IMR-90 (cell line): ENCODE measurements at regions not wholly inside any gene's neighbourhood (a gene's known extent, or its start where the extent isn't known, plus 50 kb on each side); places are given as distances from the start of the nearest gene placed in this dataset.

Experiments
- ATAC-seq: fragments of 200-7000 bp; cut with Tn5 transposase; 2 replicates; pipeline ENCODE4 v1.9.1; 2020; ENCODE audit warnings: low read depth, mild to moderate bottlenecking, moderate library complexity
- BruUV-seq: library from RNA; stranded (reverse); fragments of 400-500 nt; replicated peaks from 2 replicates; lab custom pipeline; 2021; lab: Mats Ljungman, UMichigan
- CTCF ChIA-PET: fragments of 300-600 bp; formaldehyde crosslinking; extraction: SDS; loops from one replicate; lab custom pipeline; 2021; ENCODE audit warnings: antibody characterized with exemption; lab: Yijun Ruan, JAX
- POLR2A ChIA-PET: fragments of 300-600 bp; sonication (Branson Sonifier 250); formaldehyde crosslinking; loops from one replicate; lab custom pipeline; 2022; ENCODE audit warnings: antibody characterized with exemption; ENCODE audit not compliant: unreplicated experiment; lab: Charles Lee
- DNase-seq: peaks from one replicate; pipeline ENCODE4 v3.0.0; 2013
- H2AFZ ChIP-seq: replicated peaks from 2 replicates; pipeline ENCODE3; 2013; ENCODE audit warnings: low read length, mild to moderate bottlenecking; ENCODE audit not compliant: poor library complexity
- H2AK5ac ChIP-seq: 2 replicates; pipeline ENCODE4 v1.6.1; 2013; ENCODE audit warnings: low read depth, low read length, inconsistent platforms
- H2AK9ac ChIP-seq: replicated peaks from 2 replicates; pipeline ENCODE3; 2013; ENCODE audit warnings: mild to moderate bottlenecking, low read depth, low read length, moderate library complexity; ENCODE audit not compliant: poor library complexity
- H2BK120ac ChIP-seq: 2 replicates; pipeline ENCODE4 v1.6.1; 2013; ENCODE audit warnings: low read depth, low read length, inconsistent platforms
- H2BK15ac ChIP-seq: 3 replicates; pipeline ENCODE4 v1.6.1; 2013; ENCODE audit warnings: low read depth, low read length, inconsistent platforms
- H2BK20ac ChIP-seq: 2 replicates; pipeline ENCODE4 v1.6.1; 2013; ENCODE audit warnings: low read depth, mild to moderate bottlenecking, inconsistent platforms, low read length, moderate library complexity
- H2BK5ac ChIP-seq: 2 replicates; pipeline ENCODE4 v1.6.1; 2013; ENCODE audit warnings: mild to moderate bottlenecking, low read depth, low read length, inconsistent platforms; ENCODE audit not compliant: poor library complexity, severe bottlenecking
- H3K14ac ChIP-seq: replicated peaks from 2 replicates; pipeline ENCODE4 v1.6.1; 2013; ENCODE audit warnings: low read depth, low read length, inconsistent platforms
- H3K18ac ChIP-seq: 2 replicates; pipeline ENCODE4 v1.6.1; 2013; ENCODE audit warnings: low read depth, low read length, control low read depth
- H3K23ac ChIP-seq: 2 replicates; pipeline ENCODE4 v1.6.1; 2013; ENCODE audit warnings: low read depth, low read length, inconsistent platforms
- H3K27ac ChIP-seq: 2 replicates; pipeline ENCODE4 v1.5.1; 2013; ENCODE audit warnings: mild to moderate bottlenecking, control low read depth, low read length; ENCODE audit not compliant: insufficient read depth
- H3K27me3 ChIP-seq: 2 replicates; pipeline ENCODE4 v1.6.1; 2013; ENCODE audit warnings: low read length; ENCODE audit not compliant: control insufficient read depth, insufficient read depth
- H3K36me3 ChIP-seq: 2 replicates; pipeline ENCODE4 v1.6.1; 2013; ENCODE audit warnings: low read length, mixed read lengths; ENCODE audit not compliant: control insufficient read depth, insufficient read depth
- H3K4ac ChIP-seq: 2 replicates; pipeline ENCODE4 v1.6.1; 2013; ENCODE audit warnings: low read depth, low read length, inconsistent platforms
- H3K4me1 ChIP-seq: 2 replicates; pipeline ENCODE4 v1.6.1; 2013; ENCODE audit warnings: low read length, mixed read lengths; ENCODE audit not compliant: control insufficient read depth, insufficient read depth
- H3K4me2 ChIP-seq: 2 replicates; pipeline ENCODE4 v1.6.1; 2013; ENCODE audit warnings: low read depth, mild to moderate bottlenecking, control low read depth, low read length, moderate library complexity
- H3K4me3 ChIP-seq: 2 replicates; pipeline ENCODE4 v1.5.1; 2013; ENCODE audit warnings: low read depth, mild to moderate bottlenecking, control low read depth, low read length, moderate library complexity; ENCODE audit not compliant: insufficient read depth
- H3K56ac ChIP-seq: 2 replicates; pipeline ENCODE4 v1.6.1; 2013; ENCODE audit warnings: low read length, inconsistent platforms; ENCODE audit not compliant: insufficient read depth; ENCODE audit errors: extremely low read depth
- H3K79me1 ChIP-seq, 2 experiments: 2 replicates each; pipeline ENCODE4 v1.6.1; 2013; ENCODE audit warnings: low read length in 2 of 2, inconsistent platforms in 1 of 2, low read depth in 1 of 2
- H3K9ac ChIP-seq: 2 replicates; pipeline ENCODE4 v1.6.1; 2013; ENCODE audit warnings: low read depth, low read length, control low read depth
- H3K9me1 ChIP-seq: 2 replicates; pipeline ENCODE4 v1.6.1; 2013; ENCODE audit warnings: low read length, inconsistent platforms; ENCODE audit not compliant: insufficient read depth
- H3K9me3 ChIP-seq: 2 replicates; pipeline ENCODE4 v1.6.1; 2013; ENCODE audit warnings: low read length; ENCODE audit not compliant: control insufficient read depth, insufficient read depth
- H4K20me1 ChIP-seq: 2 replicates; pipeline ENCODE4 v1.6.1; 2013; ENCODE audit warnings: low read length, inconsistent platforms; ENCODE audit not compliant: insufficient read depth
- H4K5ac ChIP-seq: 2 replicates; pipeline ENCODE4 v1.6.1; 2013; ENCODE audit warnings: mild to moderate bottlenecking, low read depth, low read length, control low read depth
- H4K8ac ChIP-seq, 2 experiments: 2 replicates each; pipeline ENCODE4 v1.6.1; 2013; ENCODE audit warnings: low read depth in 2 of 2, low read length in 2 of 2, control low read depth in 1 of 2, inconsistent platforms in 1 of 2
- H4K91ac ChIP-seq: 2 replicates; pipeline ENCODE4 v1.6.1; 2013; ENCODE audit warnings: low read depth, low read length, inconsistent platforms; ENCODE audit not compliant: insufficient read depth
- BHLHE40 ChIP-seq: fragments of 150-350 bp; IDR thresholded peaks from 2 replicates; pipeline ENCODE4 v1.6.1; 2016; ENCODE audit warnings: mild to moderate bottlenecking, low read depth, low read length
- CEBPB ChIP-seq: IDR thresholded peaks from 2 replicates; pipeline ENCODE4 v1.6.1; 2012; ENCODE audit warnings: low read depth, low read length, improper control_type of control experiment
- CHD1 ChIP-seq: IDR thresholded peaks from 2 replicates; pipeline ENCODE4 v1.6.1; 2012; ENCODE audit warnings: low read depth, low read length, improper control_type of control experiment
- CTCF ChIP-seq: conservative IDR thresholded peaks from 2 replicates; pipeline ENCODE4 v1.5.1; 2012; ENCODE audit warnings: mild to moderate bottlenecking, low read depth, low read length, improper control_type of control experiment
- ELK1 ChIP-seq: fragments of 150-350 bp; IDR thresholded peaks from 2 replicates; pipeline ENCODE4 v1.6.1; 2016; ENCODE audit warnings: low read depth, mild to moderate bottlenecking, low read length, moderate library complexity, borderline replicate concordance
- FOS ChIP-seq: fragments of 150-350 bp; IDR thresholded peaks from 2 replicates; pipeline ENCODE4 v1.6.1; 2016; ENCODE audit warnings: low read depth, low read length
- MAFK ChIP-seq: IDR thresholded peaks from 2 replicates; pipeline ENCODE4 v1.6.1; 2012; ENCODE audit warnings: low read depth, low read length, improper control_type of control experiment
- MAZ ChIP-seq: IDR thresholded peaks from 2 replicates; pipeline ENCODE4 v1.6.1; 2012; ENCODE audit warnings: low read depth, mild to moderate bottlenecking, low read length, improper control_type of control experiment, moderate library complexity, borderline replicate concordance
- MXI1 ChIP-seq: IDR thresholded peaks from 2 replicates; pipeline ENCODE4 v1.6.1; 2012; ENCODE audit warnings: low read depth, mild to moderate bottlenecking, low read length, moderate library complexity, borderline replicate concordance
- NFE2L2 ChIP-seq: fragments of 150-350 bp; IDR thresholded peaks from 2 replicates; pipeline ENCODE4 v1.6.1; 2016; ENCODE audit warnings: low read depth, mild to moderate bottlenecking, low read length
- POLR2A ChIP-seq: IDR thresholded peaks from 2 replicates; pipeline ENCODE4 v1.6.1; 2012; ENCODE audit warnings: mild to moderate bottlenecking, low read depth, low read length
- RAD21 ChIP-seq: IDR thresholded peaks from 2 replicates; pipeline ENCODE4 v1.6.1; 2012; ENCODE audit warnings: low read length, improper control_type of control experiment
- RCOR1 ChIP-seq: IDR thresholded peaks from 2 replicates; pipeline ENCODE4 v1.6.1; 2012; ENCODE audit warnings: mild to moderate bottlenecking, low read length, improper control_type of control experiment; ENCODE audit not compliant: insufficient replicate concordance
- RFX5 ChIP-seq: IDR thresholded peaks from 2 replicates; pipeline ENCODE4 v1.8.0; 2012; ENCODE audit warnings: low read depth, mild to moderate bottlenecking, low read length, moderate library complexity
- SMC3 ChIP-seq: fragments of 150-350 bp; IDR thresholded peaks from 2 replicates; pipeline ENCODE4 v1.6.1; 2016; ENCODE audit warnings: low read depth, mild to moderate bottlenecking, antibody characterized with exemption, low read length, moderate library complexity
- USF2 ChIP-seq: fragments of 150-350 bp; IDR thresholded peaks from 2 replicates; pipeline ENCODE4 v1.6.1; 2017; ENCODE audit warnings: mild to moderate bottlenecking, antibody characterized with exemption, low read length, low read depth
- WGBS, 2 experiments: methylation state at CpG; one replicate each; pipeline versions ENCODE4 v1.1.5 to v1.1.7; 2013; ENCODE audit warnings: missing lambda C conversion rate in 2 of 2; ENCODE audit not compliant: insufficient read length in 1 of 2; ENCODE audit errors: extremely low coverage in 2 of 2; 5-methylcytosine and 5-hydroxymethylcytosine counted together
- dilution Hi-C: fragments of 300-500 bp; cut with HindIII; formaldehyde crosslinking; loops from one replicate; pipeline ENCODE4 v1.14.3; 2018; ENCODE audit warnings: low sequenced_read_pairs; ENCODE audit not compliant: unreplicated experiment
- in situ Hi-C: fragments of 300-500 bp; cut with MboI; formaldehyde crosslinking; loops from 3 replicates; pipeline ENCODE4 v1.14.3; 2019; ENCODE audit warnings: low sequenced_read_pairs, inconsistent platforms, mixed read lengths
- intact Hi-C: fragments of 100-400 bp; cut with micrococcal nuclease; formaldehyde crosslinking; loops from 2 replicates; pipeline ENCODE4 v1.10.0; 2022

GRCh38 chr5:39544941-39545340 is 120.2 kb upstream of the DAB2 start:
- no peak overlapping the region for H2AFZ ChIP-seq
- peak overlapping the region; percentile 20; the same call in 1 of the 2 replicates for H3K18ac ChIP-seq
- H3K4me2 ChIP-seq: no peak overlapping the region
- no peak overlapping the region; the same call in 1 of the 2 replicates for H3K4ac ChIP-seq
- no peaks in the 10 kb centered on the region for H3K9me1 ChIP-seq
- H2BK5ac ChIP-seq: no peak overlapping the region
- DNase-seq: no peak
- intact Hi-C loops (loop anchor here (5.0 kb wide), 1 partner anchor 148 kb away; no protein-coding TSS in a partner anchor), dilution Hi-C loops (no loop called here), in situ Hi-C loops (no loop called here)
- H3K9me3 ChIP-seq: no peaks in the 10 kb centered on the region
- no peak overlapping the region for H3K56ac ChIP-seq
- peak overlapping the region; percentile 10; the same call in 1 of the 3 replicates for H2BK15ac ChIP-seq
- no peaks in the 10 kb centered on the region for H3K27me3 ChIP-seq
- H2AK9ac ChIP-seq: no peak overlapping the region
- 0 out of 2 replicates have a peak overlapping the region, but pooled peaks have one; percentile 12 for H4K5ac ChIP-seq
- H3K4me1 ChIP-seq: peaks cover 1% of the 10 kb centered on the region; the same call in 1 of the 2 replicates
- no peak for ATAC-seq
- 0 out of 2 replicates have a peak overlapping the region, but pooled peaks have one; percentile 20 for H2AK5ac ChIP-seq
- no peaks in the 10 kb centered on the region for H4K20me1 ChIP-seq
- CTCF ChIA-PET: interaction anchor here (0.6 to 2.2 kb wide), 4 partner anchors 56 to 169 kb away, joined by 3 to 4 read pairs (median 4); partner anchors contain the start of gene DAB2
- H4K91ac ChIP-seq: peak overlapping the region; percentile 28; the same call in 1 of the 2 replicates
- H3K36me3 ChIP-seq: no peaks in the 10 kb centered on the region
- no peak overlapping the region for H4K8ac ChIP-seq
- H3K23ac ChIP-seq: no peak overlapping the region
- no peak overlapping the region for H3K14ac ChIP-seq
- H3K79me1 ChIP-seq: no peaks in the 10 kb centered on the region
- TF ChIP-seq MXI1: no peak
- no peak for TF ChIP-seq USF2
- no peak for TF ChIP-seq RCOR1
- no peak for TF ChIP-seq SMC3
- TF ChIP-seq NFE2L2: no peak
- no peak for TF ChIP-seq ELK1
- TF ChIP-seq CEBPB: no peak
- TF ChIP-seq POLR2A: no peak
- no peak for TF ChIP-seq FOS
- no peak for TF ChIP-seq CTCF
- no peak for TF ChIP-seq CHD1
- TF ChIP-seq MAFK: no peak
- no peak for TF ChIP-seq MAZ
- TF ChIP-seq BHLHE40: no peak
- no peak for TF ChIP-seq RFX5
- no peak for TF ChIP-seq RAD21
- no peak overlapping the region for H3K9ac ChIP-seq
- no TSS peak for BruUV-seq
- POLR2A ChIA-PET: interaction anchor here (1.0 kb wide), 1 partner anchor 168 kb away, joined by 3 read pairs; no protein-coding TSS in a partner anchor
- H2BK20ac ChIP-seq: no peak overlapping the region
- no peak overlapping the region for H2BK120ac ChIP-seq
- H3K4me3 ChIP-seq: no peak overlapping the region
- no CpG with 5 or more reads among the region's 3 CpGs for WGBS, 2 experiments
- no peak overlapping the region for H3K27ac ChIP-seq
